ENCODE measurements at regions not wholly inside any gene's neighbourhood (a gene's known extent, or its start where the extent isn't known, plus 50 kb on each side); places are given as distances from the start of the nearest gene placed in this dataset.

DNA sequence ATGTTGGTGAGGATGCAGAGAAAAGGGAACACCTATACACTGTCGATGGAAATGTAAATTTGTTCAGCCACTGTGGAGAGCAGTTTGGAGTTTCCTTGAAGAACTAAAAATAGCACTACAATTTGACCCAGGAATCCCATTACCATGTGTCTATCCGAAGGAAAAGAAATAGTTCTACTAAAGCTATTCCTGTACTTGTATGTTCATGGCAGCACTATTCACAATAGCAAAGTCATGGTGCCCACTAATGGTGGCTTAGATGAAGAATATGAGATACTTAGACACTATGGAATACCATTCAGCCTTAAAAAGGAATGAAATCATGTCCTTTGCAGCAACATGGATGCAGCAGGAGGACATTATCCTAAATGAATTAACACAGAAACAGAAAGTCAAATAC is 50.2 kb upstream of the CAST start:
- TF ChIP-seq, protein P1, sequence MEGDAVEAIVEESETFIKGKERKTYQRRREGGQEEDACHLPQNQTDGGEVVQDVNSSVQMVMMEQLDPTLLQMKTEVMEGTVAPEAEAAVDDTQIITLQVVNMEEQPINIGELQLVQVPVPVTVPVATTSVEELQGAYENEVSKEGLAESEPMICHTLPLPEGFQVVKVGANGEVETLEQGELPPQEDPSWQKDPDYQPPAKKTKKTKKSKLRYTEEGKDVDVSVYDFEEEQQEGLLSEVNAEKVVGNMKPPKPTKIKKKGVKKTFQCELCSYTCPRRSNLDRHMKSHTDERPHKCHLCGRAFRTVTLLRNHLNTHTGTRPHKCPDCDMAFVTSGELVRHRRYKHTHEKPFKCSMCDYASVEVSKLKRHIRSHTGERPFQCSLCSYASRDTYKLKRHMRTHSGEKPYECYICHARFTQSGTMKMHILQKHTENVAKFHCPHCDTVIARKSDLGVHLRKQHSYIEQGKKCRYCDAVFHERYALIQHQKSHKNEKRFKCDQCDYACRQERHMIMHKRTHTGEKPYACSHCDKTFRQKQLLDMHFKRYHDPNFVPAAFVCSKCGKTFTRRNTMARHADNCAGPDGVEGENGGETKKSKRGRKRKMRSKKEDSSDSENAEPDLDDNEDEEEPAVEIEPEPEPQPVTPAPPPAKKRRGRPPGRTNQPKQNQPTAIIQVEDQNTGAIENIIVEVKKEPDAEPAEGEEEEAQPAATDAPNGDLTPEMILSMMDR (conservative IDR thresholded peaks at IDR 0.05; ENCODE audit: low read length), result no peak
- TF ChIP-seq EZH2phosphoT487 (IDR thresholded peaks at IDR 0.05; ENCODE audit: borderline replicate concordance, low read depth, low read length), result no peak

All from OCI-LY7 (cell line).